Loucy (cell line): ENCODE measurements at regions not wholly inside any gene's neighbourhood (a gene's known extent, or its start where the extent isn't known, plus 50 kb on each side); places are given as distances from the start of the nearest gene placed in this dataset.
"Not testable (repeated sequence)": the region's sequence is repeated elsewhere in the genome, so short reads cannot be mapped to it uniquely, and the experiment has no call there.

Experiments used
- H2AFZ ChIP-seq: fragments of 200-600 bp; sonication (generic); 2 replicates; pipeline ENCODE4 v1.6.0; 2016; ENCODE audit warnings: antibody characterized with exemption, mild to moderate bottlenecking, low read length, moderate library complexity
- H3F3A ChIP-seq: fragments of 200-600 bp; 2 replicates; pipeline ENCODE4 v1.6.0; 2016; ENCODE audit warnings: antibody characterized with exemption, low read depth, mild to moderate bottlenecking
- H3K27me3 ChIP-seq: fragments of 200-600 bp; sonication (generic); 2 replicates; pipeline ENCODE4 v1.6.1; 2014; ENCODE audit warnings: low read length, mild to moderate bottlenecking; ENCODE audit not compliant: insufficient read depth, poor library complexity, severe bottlenecking
- H3K36me3 ChIP-seq: fragments of 200-600 bp; sonication (generic); 2 replicates; pipeline ENCODE4 v1.6.1; 2016; ENCODE audit warnings: low read length; ENCODE audit not compliant: insufficient read depth
- H3K4me1 ChIP-seq: fragments of 200-600 bp; sonication (generic); 2 replicates; pipeline ENCODE4 v1.5.1; 2014; ENCODE audit warnings: low read length, mild to moderate bottlenecking; ENCODE audit not compliant: insufficient read depth, poor library complexity, severe bottlenecking
- H3K4me2 ChIP-seq: fragments of 200-600 bp; sonication (generic); 2 replicates; pipeline ENCODE4 v1.6.0; 2014; ENCODE audit warnings: antibody characterized with exemption, low read length, low read depth, mild to moderate bottlenecking; ENCODE audit not compliant: poor library complexity, severe bottlenecking
- H3K4me3 ChIP-seq: fragments of 200-600 bp; sonication (generic); 2 replicates; pipeline ENCODE4 v1.5.1; 2014; ENCODE audit warnings: low read length, mild to moderate bottlenecking, mixed read lengths; ENCODE audit not compliant: poor library complexity, severe bottlenecking
- H3K79me2 ChIP-seq: fragments of 200-600 bp; sonication (generic); 2 replicates; pipeline ENCODE4 v1.6.1; 2014; ENCODE audit warnings: low read length; ENCODE audit not compliant: insufficient read depth
- H3K9ac ChIP-seq: fragments of 200-600 bp; sonication (generic); 2 replicates; pipeline ENCODE4 v1.6.0; 2014; ENCODE audit warnings: mild to moderate bottlenecking, low read depth, low read length, moderate library complexity; ENCODE audit not compliant: poor library complexity, severe bottlenecking
- H3K9me2 ChIP-seq: fragments of 200-600 bp; sonication (generic); replicated peaks from 2 replicates; pipeline ENCODE4 v1.6.1; 2016; ENCODE audit warnings: low read depth, low read length, mixed read lengths
- H3K9me3 ChIP-seq: fragments of 200-600 bp; sonication (generic); 2 replicates; pipeline ENCODE4 v1.6.1; 2014; ENCODE audit warnings: mild to moderate bottlenecking, antibody characterized with exemption, low read length, low read depth; ENCODE audit not compliant: insufficient read depth
- H4K20me1 ChIP-seq: fragments of 200-600 bp; sonication (generic); 2 replicates; pipeline ENCODE4 v1.6.0; 2014; ENCODE audit warnings: antibody characterized with exemption, low read length, mild to moderate bottlenecking; ENCODE audit not compliant: insufficient read depth, poor library complexity, severe bottlenecking
- CTCF ChIP-seq: fragments of 200-600 bp; sonication (generic); conservative IDR thresholded peaks from 2 replicates; pipeline ENCODE4 v1.5.1; 2014; ENCODE audit warnings: mild to moderate bottlenecking, antibody characterized with exemption, low read length
- EZH2phosphoT487 ChIP-seq: fragments of 200-600 bp; IDR thresholded peaks from 2 replicates; pipeline ENCODE4 v1.6.1; 2018; ENCODE audit warnings: antibody characterized with exemption, mild to moderate bottlenecking, moderate library complexity, borderline replicate concordance

- no peaks in the 10 kb centered on the region for H4K20me1 ChIP-seq
- H3F3A ChIP-seq: no peaks in the 10 kb centered on the region
- H3K9me3 ChIP-seq: no peaks in the 10 kb centered on the region
- TF ChIP-seq EZH2phosphoT487 (no peak), CTCF (no peak)
- no peaks in the 10 kb centered on the region for H3K4me1 ChIP-seq
- H3K4me3 ChIP-seq: no peak overlapping the region
- H3K27me3 ChIP-seq: no peaks in the 10 kb centered on the region
- no peak overlapping the region for H2AFZ ChIP-seq
- H3K79me2 ChIP-seq: no peaks in the 10 kb centered on the region
- H3K36me3 ChIP-seq: no peaks in the 10 kb centered on the region
- no peak overlapping the region for H3K4me2 ChIP-seq
- H3K9ac ChIP-seq: no peak overlapping the region
- H3K9me2 ChIP-seq: no peaks in the 10 kb centered on the region
These were observed 264.9 kb upstream of the MAGEB18 start for GRCh38 chrX:25873196-25873595.

- Histone ChIP-seq H3K9me3 (no peaks in the 10 kb centered on the region), H3K9me2 (no peaks in the 10 kb centered on the region), H3K36me3 (no peaks in the 10 kb centered on the region), H4K20me1 (no peaks in the 10 kb centered on the region), H2AFZ (no peak overlapping the region), H3K4me1 (no peaks in the 10 kb centered on the region), H3K9ac (no peak overlapping the region), H3K79me2 (no peaks in the 10 kb centered on the region), H3K4me3 (no peak overlapping the region), H3K27me3 (no peaks in the 10 kb centered on the region), H3K4me2 (no peak overlapping the region), H3F3A (no peaks in the 10 kb centered on the region)
- TF ChIP-seq CTCF: no peak
- TF ChIP-seq EZH2phosphoT487: no peak
These were observed 259.3 kb upstream of the MAGEB18 start for GRCh38 chrX:25878806-25879205.

GRCh38 chrX:25882503-25882902 lies 255.6 kb upstream of the MAGEB18 start:
- H3K36me3 ChIP-seq, H3K27me3 ChIP-seq, H3K9me3 ChIP-seq, H3F3A ChIP-seq, H3K4me1 ChIP-seq, H3K79me2 ChIP-seq, H3K4me2 ChIP-seq, H3K9me2 ChIP-seq, H3K4me3 ChIP-seq, H2AFZ ChIP-seq, H4K20me1 ChIP-seq, H3K9ac ChIP-seq: not testable (repeated sequence)

GRCh38 chrX:25897758-25898157 lies 240.4 kb upstream of the MAGEB18 start:
- H3K4me3 ChIP-seq: no peak overlapping the region
- no peak overlapping the region for H3K4me2 ChIP-seq
- no peaks in the 10 kb centered on the region for H3K27me3 ChIP-seq

GRCh38 chrX:25905728-25906127 lies 232.4 kb upstream of the MAGEB18 start:
- H3K4me3 ChIP-seq, H3K4me2 ChIP-seq, H3F3A ChIP-seq, H4K20me1 ChIP-seq, H3K9me3 ChIP-seq, H3K9ac ChIP-seq, H3K27me3 ChIP-seq, H3K79me2 ChIP-seq, H2AFZ ChIP-seq, H3K9me2 ChIP-seq, H3K36me3 ChIP-seq, H3K4me1 ChIP-seq: not testable (repeated sequence)

More at GRCh38 chrX:25897758-25898157, 240.4 kb upstream of the MAGEB18 start:
- TF ChIP-seq CTCF (no peak), EZH2phosphoT487 (no peak)
- H3K9me2 ChIP-seq: no peaks in the 10 kb centered on the region
- no peaks in the 10 kb centered on the region for H3K9me3 ChIP-seq
- no peaks in the 10 kb centered on the region for H3F3A ChIP-seq
- H3K36me3 ChIP-seq: no peaks in the 10 kb centered on the region
- H3K9ac ChIP-seq: no peak overlapping the region
- no peaks in the 10 kb centered on the region for H3K4me1 ChIP-seq
- H3K79me2 ChIP-seq: no peaks in the 10 kb centered on the region
- no peak overlapping the region for H2AFZ ChIP-seq
- no peaks in the 10 kb centered on the region for H4K20me1 ChIP-seq
